NB4 (cell line): ENCODE measurements at regions not wholly inside any gene's neighbourhood (a gene's known extent, or its start where the extent isn't known, plus 50 kb on each side); places are given as distances from the start of the nearest gene placed in this dataset.

Experiments
- POLR2A ChIP-seq: IDR thresholded peaks from 2 replicates; pipeline ENCODE4 v1.6.1; 2011; ENCODE audit warnings: mild to moderate bottlenecking; ENCODE audit not compliant: insufficient read length; ENCODE audit errors: extremely low read depth
- TF ChIP-seq, protein P1 (sequence below): IDR thresholded peaks from one replicate; pipeline ENCODE4 v1.5.1; 2012; ENCODE audit warnings: low read depth, low read length

DNA sequence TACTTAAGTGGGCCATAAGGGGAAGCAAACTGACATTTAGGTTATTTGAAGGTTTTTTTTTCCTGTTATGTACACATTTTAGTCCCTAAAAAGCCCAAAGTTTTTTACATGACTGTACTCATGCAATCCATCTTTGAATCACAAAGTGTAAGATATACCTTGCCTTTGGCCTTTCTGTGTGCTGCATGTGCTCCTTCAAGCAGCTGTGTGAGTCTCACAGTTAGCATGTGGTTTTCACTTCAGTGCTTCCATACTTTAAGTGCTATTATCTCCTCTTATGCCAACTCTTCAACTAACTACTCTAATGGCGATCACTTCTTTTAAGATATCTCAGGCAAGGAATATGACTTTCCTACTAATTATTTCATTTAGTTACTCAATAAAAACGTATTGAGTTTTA lies 597.1 kb upstream of the ACVR2A start:
- TF ChIP-seq, protein P1, sequence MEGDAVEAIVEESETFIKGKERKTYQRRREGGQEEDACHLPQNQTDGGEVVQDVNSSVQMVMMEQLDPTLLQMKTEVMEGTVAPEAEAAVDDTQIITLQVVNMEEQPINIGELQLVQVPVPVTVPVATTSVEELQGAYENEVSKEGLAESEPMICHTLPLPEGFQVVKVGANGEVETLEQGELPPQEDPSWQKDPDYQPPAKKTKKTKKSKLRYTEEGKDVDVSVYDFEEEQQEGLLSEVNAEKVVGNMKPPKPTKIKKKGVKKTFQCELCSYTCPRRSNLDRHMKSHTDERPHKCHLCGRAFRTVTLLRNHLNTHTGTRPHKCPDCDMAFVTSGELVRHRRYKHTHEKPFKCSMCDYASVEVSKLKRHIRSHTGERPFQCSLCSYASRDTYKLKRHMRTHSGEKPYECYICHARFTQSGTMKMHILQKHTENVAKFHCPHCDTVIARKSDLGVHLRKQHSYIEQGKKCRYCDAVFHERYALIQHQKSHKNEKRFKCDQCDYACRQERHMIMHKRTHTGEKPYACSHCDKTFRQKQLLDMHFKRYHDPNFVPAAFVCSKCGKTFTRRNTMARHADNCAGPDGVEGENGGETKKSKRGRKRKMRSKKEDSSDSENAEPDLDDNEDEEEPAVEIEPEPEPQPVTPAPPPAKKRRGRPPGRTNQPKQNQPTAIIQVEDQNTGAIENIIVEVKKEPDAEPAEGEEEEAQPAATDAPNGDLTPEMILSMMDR: no peak
- no peak for TF ChIP-seq POLR2A
